Naive thymus-derived CD4-positive, alpha-beta T cell (primary cell): ENCODE measurements at regions not wholly inside any gene's neighbourhood (a gene's known extent, or its start where the extent isn't known, plus 50 kb on each side); places are given as distances from the start of the nearest gene placed in this dataset.

Experiments used
- ATAC-seq: fragments of 150-1000 bp; cut with Tn5 transposase; 2 replicates; pipeline ENCODE4 v1.10.0; 2021; ENCODE audit warnings: mild to moderate bottlenecking, moderate library complexity
- CTCF ChIA-PET: fragments of 350-600 bp; sonication (Branson Sonifier 250); formaldehyde crosslinking; loops from one replicate; lab custom pipeline; 2021; ENCODE audit warnings: antibody characterized with exemption; lab: Charles Lee
- POLR2A ChIA-PET: fragments of 350-600 bp; sonication (Branson Sonifier 250); formaldehyde crosslinking; loops from one replicate; lab custom pipeline; 2021; ENCODE audit warnings: antibody characterized with exemption, inconsistent platforms; lab: Charles Lee
- DNase-seq, 9 donors: peaks; one replicate each; pipeline versions ENCODE4 v3.0.0 to v3.0.0-alpha.2; 2020 to 2022; ENCODE audit warnings: mixed read lengths in 1 of 9
- H3K27ac ChIP-seq: one replicate; pipeline ENCODE4 v1.7.0; 2013; ENCODE audit warnings: mild to moderate bottlenecking, low read depth, low read length, moderate library complexity
- H3K27me3 ChIP-seq, 2 donors: one replicate each; pipeline ENCODE4 v1.7.0; 2013; ENCODE audit warnings: low read length in 2 of 2, mild to moderate bottlenecking in 2 of 2, moderate library complexity in 2 of 2; ENCODE audit not compliant: control insufficient read depth in 2 of 2, insufficient read depth in 2 of 2
- H3K36me3 ChIP-seq, 3 experiments: 1 replicate in 2 of 3; 2 replicates in 1 of 3; pipeline ENCODE4 v1.7.0; 2013; ENCODE audit warnings: low read length in 3 of 3, mild to moderate bottlenecking in 3 of 3, moderate library complexity in 1 of 3; ENCODE audit not compliant: insufficient read depth in 3 of 3, control insufficient read depth in 2 of 3
- H3K4me1 ChIP-seq, 2 donors: one replicate each; pipeline ENCODE4 v1.7.0; 2013; ENCODE audit warnings: low read length in 2 of 2, mild to moderate bottlenecking in 2 of 2, moderate library complexity in 1 of 2; ENCODE audit not compliant: control insufficient read depth in 2 of 2, insufficient read depth in 2 of 2
- H3K4me3 ChIP-seq: 2 replicates; pipeline ENCODE4 v1.7.0; 2013; ENCODE audit warnings: mild to moderate bottlenecking, low read length
- H3K9me3 ChIP-seq, 3 experiments: 1 replicate in 2 of 3; 2 replicates in 1 of 3; pipeline ENCODE4 v1.7.0; 2013; ENCODE audit warnings: low read length in 3 of 3; ENCODE audit not compliant: control insufficient read depth in 2 of 3
- H3K27ac Mint-ChIP-seq, 9 donors: one replicate each; pipeline ENCODE4 v1.8.0; 2020 to 2022; ENCODE audit warnings: mixed read lengths in 9 of 9, mild to moderate bottlenecking in 8 of 9, moderate library complexity in 5 of 9, inconsistent platforms in 2 of 9
- H3K27me3 Mint-ChIP-seq, 5 donors: one replicate each; pipeline ENCODE4 v1.8.0; 2021 to 2022; ENCODE audit warnings: mixed read lengths in 5 of 5, mild to moderate bottlenecking in 1 of 5
- H3K36me3 Mint-ChIP-seq, 5 donors: one replicate each; pipeline ENCODE4 v1.8.0; 2020 to 2022; ENCODE audit warnings: mixed read lengths in 5 of 5, mild to moderate bottlenecking in 3 of 5, inconsistent platforms in 1 of 5
- H3K4me1 Mint-ChIP-seq, 7 donors: one replicate each; pipeline ENCODE4 v1.8.0; 2020 to 2022; ENCODE audit warnings: mixed read lengths in 7 of 7, mild to moderate bottlenecking in 3 of 7, inconsistent platforms in 1 of 7
- H3K4me3 Mint-ChIP-seq, 10 donors: one replicate each; pipeline ENCODE4 v1.8.0; 2020 to 2022; ENCODE audit warnings: mild to moderate bottlenecking in 10 of 10, mixed read lengths in 10 of 10, moderate library complexity in 6 of 10, inconsistent platforms in 2 of 10
- H3K9me3 Mint-ChIP-seq, 11 donors: one replicate each; pipeline ENCODE4 v1.8.0; 2020 to 2022; ENCODE audit warnings: mixed read lengths in 11 of 11, mild to moderate bottlenecking in 4 of 11, inconsistent platforms in 1 of 11, moderate library complexity in 1 of 11
- intact Hi-C, 2 donors: fragments of 100-400 bp; cut with micrococcal nuclease; formaldehyde crosslinking; loops; one replicate each; pipeline ENCODE4 v1.15.1; 2023

DNA sequence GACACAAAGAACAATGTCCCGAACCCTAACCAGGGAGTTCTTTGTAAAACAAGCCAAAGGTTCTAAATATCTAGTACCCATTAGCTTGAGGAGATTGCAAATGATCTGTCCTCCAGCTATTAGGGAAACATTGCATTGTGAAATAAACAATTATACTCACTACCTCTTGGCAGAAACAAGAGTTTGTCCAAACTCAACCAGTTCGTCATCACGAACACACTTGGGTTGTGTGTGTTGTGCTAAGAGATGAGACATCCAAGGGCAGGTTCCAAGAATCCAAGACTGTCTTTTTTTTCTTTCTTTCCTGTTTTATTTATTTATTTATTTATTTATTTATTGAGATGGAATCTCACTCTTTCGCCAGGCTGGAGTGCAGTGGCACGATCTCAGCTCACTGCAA, 793.1 kb upstream of the AUTS2 start:
- Mint-ChIP-seq H3K27ac (no peak overlapping the region), H3K27me3 (peaks cover 0 to 5% (median 0%) of the 10 kb centered on the region in 5 donors), H3K4me1 (no peaks in the 10 kb centered on the region), H3K9me3 (peaks cover 3 to 46% (median 19%) of the 10 kb centered on the region in 11 donors), H3K36me3 (peaks cover 0 to 11% (median 0%) of the 10 kb centered on the region in 5 donors), H3K4me3 (no peak overlapping the region)
- no peak overlapping the region for H3K4me3 ChIP-seq
- no peaks in the 10 kb centered on the region for H3K27me3 ChIP-seq
- intact Hi-C loops, result no loop called here
- ChIA-PET CTCF (no interaction called here), POLR2A (no interaction called here)
- H3K27ac ChIP-seq, result no peak overlapping the region
- H3K4me1 ChIP-seq, result no peaks in the 10 kb centered on the region
- DNase-seq, result no peak
- no peak for ATAC-seq
- H3K9me3 ChIP-seq, result no peaks in the 10 kb centered on the region
- H3K36me3 ChIP-seq, result no peaks in the 10 kb centered on the region

DNA sequence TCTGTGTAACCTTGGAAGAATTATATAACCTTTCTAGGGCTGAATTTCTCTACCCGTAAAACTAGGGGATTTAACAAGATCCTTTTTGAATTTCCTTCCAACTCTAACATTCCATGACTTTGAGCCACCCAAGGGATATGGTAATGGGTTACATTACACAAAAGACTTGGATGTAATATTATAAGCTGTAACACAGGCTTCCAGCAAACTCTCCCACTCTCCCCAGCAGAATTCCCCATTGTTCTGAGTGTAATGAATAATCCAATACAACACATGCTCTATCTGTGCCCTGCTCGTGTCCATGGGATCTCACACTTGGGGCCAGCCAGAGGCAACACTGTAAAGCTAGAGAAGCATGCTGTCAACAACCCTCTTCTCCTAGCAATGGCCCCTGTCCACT, 790.6 kb upstream of the AUTS2 start:
- Mint-ChIP-seq H3K9me3 (peaks cover 4 to 51% (median 22%) of the 10 kb centered on the region in 11 donors), H3K27ac (no peak overlapping the region)
- intact Hi-C loops, result no loop called here

DNA sequence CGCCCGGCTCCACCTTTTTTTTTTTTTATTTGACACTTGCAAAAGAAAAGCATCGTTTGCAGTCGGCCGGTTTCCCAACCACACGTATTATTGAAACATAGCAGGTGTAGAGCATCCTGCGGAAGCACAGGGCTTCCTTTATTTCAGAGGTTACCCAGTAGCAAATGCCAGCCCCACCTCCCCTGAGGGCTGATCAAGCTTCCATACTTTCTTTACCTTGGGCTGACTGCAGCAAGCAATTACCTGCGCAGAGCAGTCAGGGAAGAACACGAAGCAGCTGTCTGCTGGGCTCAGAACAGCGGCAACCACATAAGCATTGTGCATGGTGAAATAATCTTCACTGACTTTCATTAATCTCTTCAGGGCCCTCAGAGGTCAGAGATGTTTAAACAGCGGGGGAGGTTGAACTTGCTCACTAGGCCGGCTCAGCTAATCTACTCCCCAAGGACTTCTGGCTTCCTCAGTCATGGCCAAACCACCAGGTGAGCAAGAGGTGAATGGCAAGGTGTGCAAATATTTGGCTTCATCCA, 784.7 kb upstream of the AUTS2 start:
- Histone ChIP-seq H3K4me3 (no peak overlapping the region), H3K27ac (no peak overlapping the region), H3K9me3 (peaks cover 0 to 7% (median 0%) of the 10 kb centered on the region in 3 experiments), H3K27me3 (no peaks in the 10 kb centered on the region), H3K4me1 (no peaks in the 10 kb centered on the region), H3K36me3 (no peaks in the 10 kb centered on the region)
- Mint-ChIP-seq H3K36me3 (peaks cover 0 to 5% (median 2%) of the 10 kb centered on the region in 5 donors), H3K27me3 (peaks cover 0 to 5% (median 0%) of the 10 kb centered on the region in 5 donors), H3K4me1 (no peaks in the 10 kb centered on the region), H3K9me3 (peaks cover 5 to 47% (median 19%) of the 10 kb centered on the region in 11 donors), H3K27ac (no peak overlapping the region), H3K4me3 (no peak overlapping the region)
- POLR2A ChIA-PET, result no interaction called here
- intact Hi-C loops, result no loop called here
- ATAC-seq (no peak), DNase-seq (no peak)
- CTCF ChIA-PET, result no interaction called here

More for the DNA sequence above, 790.6 kb upstream of the AUTS2 start:
- Histone ChIP-seq H3K4me1 (no peaks in the 10 kb centered on the region), H3K27ac (no peak overlapping the region), H3K36me3 (no peaks in the 10 kb centered on the region), H3K27me3 (no peaks in the 10 kb centered on the region), H3K4me3 (no peak overlapping the region), H3K9me3 (no peaks in the 10 kb centered on the region)
- Mint-ChIP-seq H3K27me3 (peaks cover 0 to 5% (median 0%) of the 10 kb centered on the region in 5 donors), H3K4me3 (no peak overlapping the region), H3K36me3 (peaks cover 0 to 10% (median 3%) of the 10 kb centered on the region in 5 donors), H3K4me1 (no peaks in the 10 kb centered on the region)
- ChIA-PET CTCF (no interaction called here), POLR2A (no interaction called here)
- DNase-seq (no peak), ATAC-seq (no peak)

DNA sequence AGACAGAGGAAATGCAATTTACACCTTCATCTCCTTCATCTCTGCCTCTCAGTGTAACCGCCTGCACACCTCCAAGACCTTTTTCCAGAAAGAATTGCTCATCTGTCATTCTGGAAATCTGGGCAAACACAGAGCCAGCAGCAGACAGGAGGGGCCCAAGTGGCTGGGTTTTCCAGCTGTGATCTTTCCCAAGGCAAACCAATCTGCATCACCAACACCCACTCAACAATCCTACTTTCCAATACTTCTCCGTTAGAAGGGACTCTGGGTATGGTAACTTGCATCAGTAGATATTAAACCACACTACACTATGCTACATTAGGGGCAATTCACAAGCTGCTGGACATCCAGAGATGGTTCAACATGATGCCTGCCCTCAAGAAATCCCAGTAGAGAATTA, 781.8 kb upstream of the AUTS2 start:
- H3K27ac Mint-ChIP-seq, result no peak overlapping the region
- no peaks in the 10 kb centered on the region for H3K36me3 ChIP-seq
- POLR2A ChIA-PET, result no interaction called here
- H3K9me3 ChIP-seq, result peaks cover 0 to 10% (median 0%) of the 10 kb centered on the region in 3 experiments
- H3K9me3 Mint-ChIP-seq, result peaks cover 3 to 43% (median 12%) of the 10 kb centered on the region in 11 donors
- H3K27ac ChIP-seq, result no peak overlapping the region
- peaks cover 0 to 5% (median 0%) of the 10 kb centered on the region in 5 donors for H3K27me3 Mint-ChIP-seq
- H3K4me1 Mint-ChIP-seq, result no peaks in the 10 kb centered on the region
- no peaks in the 10 kb centered on the region for H3K27me3 ChIP-seq
- DNase-seq (no peak), ATAC-seq (no peak)
- H3K4me3 ChIP-seq, result no peak overlapping the region
- H3K36me3 Mint-ChIP-seq, result peaks cover 0 to 7% (median 4%) of the 10 kb centered on the region in 5 donors
- H3K4me1 ChIP-seq, result no peaks in the 10 kb centered on the region
- no peak overlapping the region for H3K4me3 Mint-ChIP-seq
- CTCF ChIA-PET, result interaction anchor here (0.6 kb wide), 1 partner anchor 1591 kb away, joined by 3 read pairs; no protein-coding TSS in a partner anchor
- intact Hi-C loops, result no loop called here

DNA sequence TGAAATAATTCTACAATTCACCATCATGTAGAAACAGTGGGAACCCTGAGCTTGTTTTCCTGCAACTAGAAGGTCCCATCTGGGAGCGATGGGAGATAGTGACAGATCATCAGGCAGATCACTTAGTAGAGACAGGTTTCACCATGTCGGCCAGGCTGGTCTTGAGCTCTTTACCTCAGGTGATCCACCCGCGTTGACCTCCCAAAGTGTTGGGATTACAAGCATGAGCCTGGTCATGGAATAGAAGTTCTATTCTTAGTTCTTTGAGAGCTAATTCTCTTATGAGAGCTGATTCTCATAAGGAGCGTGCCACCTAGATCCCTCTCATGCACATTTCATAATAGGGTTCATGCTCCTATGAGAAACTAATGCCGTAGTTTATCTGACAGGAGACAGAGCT, 778.0 kb upstream of the AUTS2 start:
- ATAC-seq, result no peak
- no peak overlapping the region for H3K27ac ChIP-seq
- peaks cover 0 to 5% (median 0%) of the 10 kb centered on the region in 5 donors for H3K27me3 Mint-ChIP-seq
- H3K9me3 ChIP-seq, result peaks cover 0 to 10% (median 0%) of the 10 kb centered on the region in 3 experiments
- no peak overlapping the region for H3K4me3 ChIP-seq
- peaks cover 4 to 52% (median 13%) of the 10 kb centered on the region in 11 donors for H3K9me3 Mint-ChIP-seq
- H3K4me3 Mint-ChIP-seq, result no peak overlapping the region
- no peak for DNase-seq
- no peaks in the 10 kb centered on the region for H3K27me3 ChIP-seq
- no peaks in the 10 kb centered on the region for H3K4me1 Mint-ChIP-seq
- peaks cover 0 to 7% (median 0%) of the 10 kb centered on the region in 5 donors for H3K36me3 Mint-ChIP-seq
- CTCF ChIA-PET, result no interaction called here
- no peaks in the 10 kb centered on the region for H3K4me1 ChIP-seq
- no peak overlapping the region for H3K27ac Mint-ChIP-seq
- H3K36me3 ChIP-seq, result no peaks in the 10 kb centered on the region
- intact Hi-C loops, result no loop called here
- POLR2A ChIA-PET, result no interaction called here

DNA sequence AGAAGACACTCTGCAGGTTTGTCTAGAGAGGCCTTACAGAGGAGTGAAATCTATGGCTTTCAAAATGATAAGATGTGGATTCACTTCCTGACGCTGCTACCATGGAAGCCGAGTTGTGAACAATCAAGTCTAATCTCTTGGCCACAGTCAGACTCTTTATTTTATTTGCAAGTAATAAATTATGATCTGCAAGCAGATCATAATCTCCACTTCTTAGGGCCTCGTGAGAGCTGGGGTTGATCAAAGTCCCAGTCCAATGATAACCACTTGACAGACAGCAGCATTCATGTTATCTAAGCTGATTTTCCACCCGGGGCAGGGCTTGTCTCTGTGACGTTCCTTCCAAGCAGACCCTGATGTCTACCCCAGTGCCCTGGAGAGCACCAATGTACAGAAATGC, 776.4 kb upstream of the AUTS2 start:
- Mint-ChIP-seq H3K9me3 (peaks cover 4 to 49% (median 16%) of the 10 kb centered on the region in 11 donors), H3K36me3 (peaks cover 0 to 12% (median 0%) of the 10 kb centered on the region in 5 donors), H3K27me3 (no peaks in the 10 kb centered on the region), H3K27ac (no peak overlapping the region), H3K4me1 (no peaks in the 10 kb centered on the region), H3K4me3 (no peak overlapping the region)
- CTCF ChIA-PET, result interaction anchor here (0.7 kb wide), 1 partner anchor 32 kb away, joined by 4 read pairs; no protein-coding TSS in a partner anchor
- H3K27me3 ChIP-seq, result no peaks in the 10 kb centered on the region
- no peak for DNase-seq
- H3K4me3 ChIP-seq, result no peak overlapping the region
- ATAC-seq, result no peak
- intact Hi-C loops, result no loop called here
- no peaks in the 10 kb centered on the region for H3K36me3 ChIP-seq
- POLR2A ChIA-PET, result no interaction called here
- H3K9me3 ChIP-seq, result peaks cover 0 to 10% (median 0%) of the 10 kb centered on the region in 3 experiments
- no peak overlapping the region for H3K27ac ChIP-seq
- H3K4me1 ChIP-seq, result no peaks in the 10 kb centered on the region
